ENCODE measurements at regions not wholly inside any gene's neighbourhood (a gene's known extent, or its start where the extent isn't known, plus 50 kb on each side); places are given as distances from the start of the nearest gene placed in this dataset.

DNA sequence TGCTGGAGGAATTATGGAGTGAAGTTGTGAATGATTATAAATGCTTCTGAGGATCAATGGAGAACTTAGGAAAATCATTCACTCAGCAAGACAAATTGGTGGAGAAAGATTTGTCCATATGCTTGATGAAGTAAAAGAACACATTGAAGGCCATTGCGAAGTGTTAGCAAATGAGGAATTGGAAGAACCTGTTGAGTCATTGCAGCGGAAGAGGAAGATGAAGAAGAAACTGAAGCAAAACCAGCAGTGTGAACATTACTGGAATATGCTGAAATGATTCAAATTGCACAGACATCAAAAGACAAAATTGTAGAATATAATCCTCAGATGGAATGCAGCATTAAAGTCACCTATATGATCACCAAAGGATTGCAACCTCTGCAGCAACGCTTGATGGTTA lies 168.1 kb downstream of the ADAMTS15 start:
- TF ChIP-seq REST (IDR thresholded peaks at IDR 0.05; ENCODE audit: insufficient read depth in 1 of 2, low read depth in 2 of 2, low read length in 1 of 2) (no peak), POLR2AphosphoS5 (IDR thresholded peaks at IDR 0.05; ENCODE audit: low read depth, low read length) (no peak), CTCF (IDR thresholded peaks at IDR 0.05) (no peak), SIN3A (IDR thresholded peaks at IDR 0.05; ENCODE audit: borderline replicate concordance, insufficient read depth, low read depth, low read length) (no peak), TCF7L2 (IDR thresholded peaks at IDR 0.05; ENCODE audit: low read depth, low read length) (no peak)

Data from Panc1 (cell line).